Lower lobe of right lung (tissue), 2 donors: ENCODE measurements at regions not wholly inside any gene's neighbourhood (a gene's known extent, or its start where the extent isn't known, plus 50 kb on each side); places are given as distances from the start of the nearest gene placed in this dataset.
"Not testable (repeated sequence)": the region's sequence is repeated elsewhere in the genome, so short reads cannot be mapped to it uniquely, and the experiment has no call there.

Experiments
- ATAC-seq, 2 donors: fragments of 200-7000 bp; cut with Tn5 transposase; one replicate each; pipeline ENCODE4 v1.9.1; 2020 to 2022; ENCODE audit warnings: mild to moderate bottlenecking in 2 of 2, moderate library complexity in 2 of 2
- DNase-seq: peaks from one replicate; pipeline ENCODE4 v3.0.0-alpha.2; 2020
- H3K27ac ChIP-seq: fragments of 200-600 bp; one replicate; pipeline ENCODE4 v1.8.0; 2022
- H3K27me3 ChIP-seq: fragments of 200-600 bp; one replicate; pipeline ENCODE4 v1.8.0; 2022; ENCODE audit warnings: low read depth
- H3K36me3 ChIP-seq: fragments of 200-600 bp; one replicate; pipeline ENCODE4 v1.8.0; 2022; ENCODE audit warnings: mild to moderate bottlenecking
- H3K4me1 ChIP-seq: fragments of 200-600 bp; one replicate; pipeline ENCODE4 v1.8.0; 2022
- H3K4me3 ChIP-seq: fragments of 200-600 bp; one replicate; pipeline ENCODE4 v1.8.0; 2022; ENCODE audit warnings: mild to moderate bottlenecking
- H3K9me3 ChIP-seq: fragments of 200-600 bp; one replicate; pipeline ENCODE4 v1.8.0; 2022
- CTCF ChIP-seq: fragments of 200-600 bp; IDR thresholded peaks from one replicate; pipeline ENCODE4 v1.8.0; 2022; ENCODE audit warnings: antibody characterized with exemption, mild to moderate bottlenecking
- intact Hi-C: fragments of 100-400 bp; cut with DNase I; formaldehyde crosslinking; loops from one replicate; pipeline ENCODE4 v1.11.0; 2022
- donor health status: DM: no; HTN: yes; CAD: no; lungs with severe emphysema.

GRCh38 chr2:192983173-192983572 is 788.4 kb upstream of the TMEFF2 start:
- Histone ChIP-seq H3K4me3 (no peak overlapping the region), H3K4me1 (no peaks in the 10 kb centered on the region), H3K9me3 (no peaks in the 10 kb centered on the region), H3K27ac (no peak overlapping the region), H3K27me3 (no peaks in the 10 kb centered on the region), H3K36me3 (no peaks in the 10 kb centered on the region)
- no peak for TF ChIP-seq CTCF
- no peak for ATAC-seq
- no peak for DNase-seq
- intact Hi-C loops: no loop called here

GRCh38 chr2:192978395-192978794 is 783.7 kb upstream of the TMEFF2 start:
- intact Hi-C loops: no loop called here
- DNase-seq (no peak), ATAC-seq (no peak)

GRCh38 chr2:192971981-192972380 is 777.2 kb upstream of the TMEFF2 start:
- H3K36me3 ChIP-seq: no peaks in the 10 kb centered on the region
- H3K4me3 ChIP-seq: no peak overlapping the region
- intact Hi-C loops: no loop called here
- H3K27me3 ChIP-seq: no peaks in the 10 kb centered on the region
- H3K27ac ChIP-seq: no peak overlapping the region
- H3K4me1 ChIP-seq: no peaks in the 10 kb centered on the region
- DNase-seq: no peak
- no peak for TF ChIP-seq CTCF
- H3K9me3 ChIP-seq: no peaks in the 10 kb centered on the region
- ATAC-seq: no peak

More at GRCh38 chr2:192978395-192978794, 783.7 kb upstream of the TMEFF2 start:
- Histone ChIP-seq H3K4me3 (no peak overlapping the region), H3K9me3 (no peaks in the 10 kb centered on the region), H3K27me3 (no peaks in the 10 kb centered on the region), H3K4me1 (no peaks in the 10 kb centered on the region), H3K27ac (no peak overlapping the region), H3K36me3 (no peaks in the 10 kb centered on the region)
- TF ChIP-seq CTCF: no peak

- H3K4me1 ChIP-seq: no peaks in the 10 kb centered on the region
- H3K4me3 ChIP-seq: no peak overlapping the region
- no peak for ATAC-seq
- H3K27me3 ChIP-seq: no peaks in the 10 kb centered on the region
- no peak for DNase-seq
- H3K9me3 ChIP-seq: no peaks in the 10 kb centered on the region
- no peak overlapping the region for H3K27ac ChIP-seq
- no peaks in the 10 kb centered on the region for H3K36me3 ChIP-seq
- TF ChIP-seq CTCF: no peak
- intact Hi-C loops: no loop called here
Observed at GRCh38 chr2:192969055-192969454, 774.3 kb upstream of the TMEFF2 start.

- Histone ChIP-seq H3K27me3 (no peaks in the 10 kb centered on the region), H3K36me3 (no peaks in the 10 kb centered on the region), H3K9me3 (no peaks in the 10 kb centered on the region), H3K4me1 (no peaks in the 10 kb centered on the region), H3K4me3 (no peak overlapping the region), H3K27ac (no peak overlapping the region)
- intact Hi-C loops: no loop called here
- no peak for DNase-seq
- no peak for TF ChIP-seq CTCF
- ATAC-seq: no peak
Observed at GRCh38 chr2:192960945-192961344, 766.2 kb upstream of the TMEFF2 start.

GRCh38 chr2:192958615-192959014 is 763.9 kb upstream of the TMEFF2 start:
- DNase-seq, H3K36me3 ChIP-seq, H3K27ac ChIP-seq, ATAC-seq, intact Hi-C loops, H3K4me3 ChIP-seq, H3K27me3 ChIP-seq, H3K9me3 ChIP-seq, H3K4me1 ChIP-seq: not testable (repeated sequence)
